Osteocyte (in vitro differentiated cells): ENCODE measurements at regions not wholly inside any gene's neighbourhood (a gene's known extent, or its start where the extent isn't known, plus 50 kb on each side); places are given as distances from the start of the nearest gene placed in this dataset.
"Not testable (repeated sequence)": the region's sequence is repeated elsewhere in the genome, so short reads cannot be mapped to it uniquely, and the experiment has no call there.

ENCODE experiments used
- DNase-seq: peaks from one replicate; pipeline ENCODE4 v3.0.0; 2021; ENCODE audit warnings: mixed read lengths; ENCODE audit not compliant: unreplicated experiment; ENCODE audit errors: extremely low spot score
- H3K27ac Mint-ChIP-seq: one replicate; pipeline ENCODE4 v1.8.0; 2021; ENCODE audit warnings: mild to moderate bottlenecking, mixed read lengths; ENCODE audit not compliant: unreplicated experiment
- H3K27me3 Mint-ChIP-seq: one replicate; pipeline ENCODE4 v1.8.0; 2021; ENCODE audit warnings: mixed read lengths; ENCODE audit not compliant: unreplicated experiment
- H3K36me3 Mint-ChIP-seq: one replicate; pipeline ENCODE4 v1.8.0; 2021; ENCODE audit warnings: mixed read lengths; ENCODE audit not compliant: unreplicated experiment
- H3K4me1 Mint-ChIP-seq: one replicate; pipeline ENCODE4 v1.8.0; 2021; ENCODE audit warnings: mixed read lengths; ENCODE audit not compliant: unreplicated experiment
- H3K4me3 Mint-ChIP-seq: one replicate; pipeline ENCODE4 v1.8.0; 2021; ENCODE audit warnings: mild to moderate bottlenecking, moderate library complexity, mixed read lengths; ENCODE audit not compliant: unreplicated experiment
- H3K9me3 Mint-ChIP-seq: one replicate; pipeline ENCODE4 v1.8.0; 2021; ENCODE audit warnings: mixed read lengths; ENCODE audit not compliant: unreplicated experiment
- TF ChIP-seq, protein P1 (sequence below): fragments of 200-600 bp; sonication (generic); IDR thresholded peaks from 2 replicates; pipeline ENCODE4 v1.5.0; 2021; ENCODE audit warnings: antibody characterized with exemption, mild to moderate bottlenecking, moderate library complexity

GRCh38 chrX:132302687-132303086, 83.4 kb upstream of the RAP2C start:
- H3K4me1 Mint-ChIP-seq, H3K9me3 Mint-ChIP-seq, H3K27me3 Mint-ChIP-seq, H3K27ac Mint-ChIP-seq, DNase-seq, H3K36me3 Mint-ChIP-seq, H3K4me3 Mint-ChIP-seq: not testable (repeated sequence)

DNA sequence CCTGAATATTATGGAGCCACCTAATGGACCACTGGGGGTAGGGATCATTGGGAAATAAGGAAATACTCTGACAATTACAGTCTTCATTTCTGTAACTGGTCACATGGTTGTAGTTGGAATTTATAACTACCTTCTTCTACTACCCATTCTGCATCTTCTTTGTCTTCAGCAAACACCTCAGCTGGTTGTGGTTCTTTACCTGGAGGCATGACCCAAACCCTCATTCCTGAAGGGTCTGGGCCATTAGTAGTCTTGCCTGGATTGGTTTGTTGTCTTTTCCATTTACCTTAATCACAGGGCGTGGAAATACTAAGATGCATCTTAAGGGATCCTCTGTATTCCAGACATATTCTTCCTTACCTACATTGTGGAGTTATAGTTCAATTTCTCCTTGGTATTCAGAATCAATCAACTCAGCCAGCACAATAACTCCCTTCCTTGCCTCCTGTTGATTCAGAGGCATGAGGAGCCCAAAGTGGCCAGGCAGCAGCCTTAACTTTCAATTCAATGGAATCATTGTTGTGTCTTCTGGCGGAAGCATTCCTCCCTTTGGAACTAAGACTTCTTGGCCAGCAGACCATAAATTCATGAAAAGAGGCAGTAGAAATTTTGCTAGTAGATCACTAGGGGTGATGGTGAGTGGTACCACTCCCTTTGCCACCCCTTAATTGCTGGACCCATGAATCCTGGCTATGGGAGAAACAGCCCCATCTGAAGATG, 75.7 kb upstream of the RAP2C start:
- no peak overlapping the region for H3K4me3 Mint-ChIP-seq
- TF ChIP-seq, protein P1, sequence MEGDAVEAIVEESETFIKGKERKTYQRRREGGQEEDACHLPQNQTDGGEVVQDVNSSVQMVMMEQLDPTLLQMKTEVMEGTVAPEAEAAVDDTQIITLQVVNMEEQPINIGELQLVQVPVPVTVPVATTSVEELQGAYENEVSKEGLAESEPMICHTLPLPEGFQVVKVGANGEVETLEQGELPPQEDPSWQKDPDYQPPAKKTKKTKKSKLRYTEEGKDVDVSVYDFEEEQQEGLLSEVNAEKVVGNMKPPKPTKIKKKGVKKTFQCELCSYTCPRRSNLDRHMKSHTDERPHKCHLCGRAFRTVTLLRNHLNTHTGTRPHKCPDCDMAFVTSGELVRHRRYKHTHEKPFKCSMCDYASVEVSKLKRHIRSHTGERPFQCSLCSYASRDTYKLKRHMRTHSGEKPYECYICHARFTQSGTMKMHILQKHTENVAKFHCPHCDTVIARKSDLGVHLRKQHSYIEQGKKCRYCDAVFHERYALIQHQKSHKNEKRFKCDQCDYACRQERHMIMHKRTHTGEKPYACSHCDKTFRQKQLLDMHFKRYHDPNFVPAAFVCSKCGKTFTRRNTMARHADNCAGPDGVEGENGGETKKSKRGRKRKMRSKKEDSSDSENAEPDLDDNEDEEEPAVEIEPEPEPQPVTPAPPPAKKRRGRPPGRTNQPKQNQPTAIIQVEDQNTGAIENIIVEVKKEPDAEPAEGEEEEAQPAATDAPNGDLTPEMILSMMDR, result no peak
- no peaks in the 10 kb centered on the region for H3K9me3 Mint-ChIP-seq
- no peak for DNase-seq
- no peaks in the 10 kb centered on the region for H3K4me1 Mint-ChIP-seq
- H3K36me3 Mint-ChIP-seq, result no peaks in the 10 kb centered on the region
- no peak overlapping the region for H3K27ac Mint-ChIP-seq
- peaks cover 2% of the 10 kb centered on the region for H3K27me3 Mint-ChIP-seq

- peaks cover 2% of the 10 kb centered on the region for H3K27me3 Mint-ChIP-seq
- TF ChIP-seq, protein P1, result no peak
- H3K36me3 Mint-ChIP-seq, result no peaks in the 10 kb centered on the region
- H3K4me1 Mint-ChIP-seq, result no peaks in the 10 kb centered on the region
- H3K9me3 Mint-ChIP-seq, result no peaks in the 10 kb centered on the region
- H3K4me3 Mint-ChIP-seq, result no peak overlapping the region
- DNase-seq, result no peak
- H3K27ac Mint-ChIP-seq, result no peak overlapping the region
These were observed 74.9 kb upstream of the RAP2C start for GRCh38 chrX:132294192-132294591.

GRCh38 chrX:132292793-132293192, 73.5 kb upstream of the RAP2C start:
- no peak for DNase-seq
- H3K27me3 Mint-ChIP-seq, result peaks cover 2% of the 10 kb centered on the region
- TF ChIP-seq, protein P1, result peak; percentile 79
- H3K9me3 Mint-ChIP-seq, result peaks cover 3% of the 10 kb centered on the region
- H3K36me3 Mint-ChIP-seq, result no peaks in the 10 kb centered on the region
- no peak overlapping the region for H3K27ac Mint-ChIP-seq
- no peaks in the 10 kb centered on the region for H3K4me1 Mint-ChIP-seq
- H3K4me3 Mint-ChIP-seq, result no peak overlapping the region

- no peak for DNase-seq
- H3K27me3 Mint-ChIP-seq, result no peaks in the 10 kb centered on the region
- H3K36me3 Mint-ChIP-seq, result no peaks in the 10 kb centered on the region
- H3K4me3 Mint-ChIP-seq, result no peak overlapping the region
- H3K4me1 Mint-ChIP-seq, result no peaks in the 10 kb centered on the region
- H3K27ac Mint-ChIP-seq, result no peak overlapping the region
- TF ChIP-seq, protein P1, result no peak
- H3K9me3 Mint-ChIP-seq, result peaks cover 4% of the 10 kb centered on the region
These were observed 58.8 kb upstream of the RAP2C start for GRCh38 chrX:132277953-132278614.
